ENCODE measurements at regions not wholly inside any gene's neighbourhood (a gene's known extent, or its start where the extent isn't known, plus 50 kb on each side); places are given as distances from the start of the nearest gene placed in this dataset.

DNA sequence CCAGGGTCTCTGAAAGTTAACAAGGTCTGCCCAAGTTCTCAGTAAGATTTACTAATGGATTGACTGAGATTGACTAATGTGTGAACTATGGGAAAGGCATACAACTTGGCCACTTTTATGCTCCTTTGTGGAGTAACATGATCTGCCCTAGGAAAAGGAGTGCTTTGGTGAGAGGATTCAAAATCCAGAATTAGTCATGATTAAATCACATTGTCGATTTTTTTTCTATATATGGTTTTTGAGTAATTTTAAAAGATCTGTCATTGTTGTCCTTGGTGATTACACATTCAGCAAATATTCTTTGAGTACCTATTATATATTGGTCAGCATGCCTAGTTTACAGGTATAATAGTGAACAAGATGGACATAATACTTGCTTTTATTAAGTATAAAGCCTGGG, 147.7 kb upstream of the SYT10 start:
- TF ChIP-seq BCL11A (tag by site-specific recombination; IDR thresholded peaks at IDR 0.05; ENCODE audit: low read depth) (no peak), KLF10 (tag by site-specific recombination; IDR thresholded peaks at IDR 0.05) (no peak), ZNF544 (tag by site-specific recombination; IDR thresholded peaks at IDR 0.05) (no peak), PATZ1 (tag by site-specific recombination; IDR thresholded peaks at IDR 0.05) (no peak), ZNF785 (tag by site-specific recombination; IDR thresholded peaks at IDR 0.05) (no peak), ZXDB (tag by site-specific recombination; IDR thresholded peaks at IDR 0.05) (no peak), GLIS1 (tag by site-specific recombination; IDR thresholded peaks at IDR 0.05) (no peak), ZNF391 (tag by site-specific recombination; IDR thresholded peaks at IDR 0.05; ENCODE audit: borderline replicate concordance, low read depth) (no peak), HOXC10 (CRISPR knock-in tag; IDR thresholded peaks at IDR 0.05) (no peak), ZNF416 (tag by site-specific recombination; IDR thresholded peaks at IDR 0.05) (no peak), BCL6B (tag by site-specific recombination; IDR thresholded peaks at IDR 0.05) (no peak), ZNF791 (tag by site-specific recombination; IDR thresholded peaks at IDR 0.05) (no peak), OVOL3 (tag by site-specific recombination; IDR thresholded peaks at IDR 0.05) (no peak), ZBTB48 (tag by site-specific recombination; IDR thresholded peaks at IDR 0.05) (no peak)
- TF ChIP-seq, protein P1, sequence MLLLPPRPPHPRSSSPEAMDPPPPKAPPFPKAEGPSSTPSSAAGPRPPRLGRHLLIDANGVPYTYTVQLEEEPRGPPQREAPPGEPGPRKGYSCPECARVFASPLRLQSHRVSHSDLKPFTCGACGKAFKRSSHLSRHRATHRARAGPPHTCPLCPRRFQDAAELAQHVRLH (tag by site-specific recombination; IDR thresholded peaks at IDR 0.05) = no peak
- Histone ChIP-seq H3K4me3 (ENCODE audit: low read depth, low read length) (no peak overlapping the region), H3K36me3 (ENCODE audit: control insufficient read depth in 2 of 2, insufficient read depth in 1 of 2, low read length in 2 of 2) (no peaks in the 10 kb centered on the region), H3K9me3 (ENCODE audit: control insufficient read depth, insufficient read depth, low read depth, low read length) (no peaks in the 10 kb centered on the region), H3K27ac (ENCODE audit: extremely low read depth, low read depth, low read length) (no peak overlapping the region), H3K4me1 (ENCODE audit: control insufficient read depth, insufficient read depth, low read length) (no peaks in the 10 kb centered on the region)
- ChIA-PET CTCF (interaction anchor here (1.2 kb wide), 1 partner anchor 832 kb away, joined by 3 read pairs; the partner anchor contains the start of gene YARS2), POLR2A (no interaction called here)

- TF ChIP-seq ZNF785 (tag by site-specific recombination; IDR thresholded peaks at IDR 0.05) (no peak), ZNF114 (tag by site-specific recombination; IDR thresholded peaks at IDR 0.05) (no peak), ZNF707 (tag by site-specific recombination; IDR thresholded peaks at IDR 0.05) (no peak), ZBTB11 (tag by site-specific recombination; conservative IDR thresholded peaks at IDR 0.05; ENCODE audit: low read depth) (no peak)
- H3K36me3 ChIP-seq (ENCODE audit: control insufficient read depth in 2 of 2, insufficient read depth in 1 of 2, low read length in 2 of 2) = no peaks in the 10 kb centered on the region
- ChIA-PET POLR2A (no interaction called here), CTCF (interaction anchor here (0.7 to 1.2 kb wide), 2 partner anchors 325 to 833 kb away, joined by 3 read pairs; partner anchors contain the start of gene YARS2)
- no peak overlapping the region for H3K27ac ChIP-seq (ENCODE audit: extremely low read depth, low read depth, low read length)
- no peaks in the 10 kb centered on the region for H3K9me3 ChIP-seq (ENCODE audit: control insufficient read depth, insufficient read depth, low read depth, low read length)
- H3K4me3 ChIP-seq (ENCODE audit: low read depth, low read length) = no peak overlapping the region
- H3K4me1 ChIP-seq (ENCODE audit: control insufficient read depth, insufficient read depth, low read length) = no peaks in the 10 kb centered on the region
Observed at GRCh38 chr12:33587784-33588712, 148.4 kb upstream of the SYT10 start.
